AG09319 (cell line): ENCODE measurements at regions not wholly inside any gene's neighbourhood (a gene's known extent, or its start where the extent isn't known, plus 50 kb on each side); places are given as distances from the start of the nearest gene placed in this dataset.
"Not testable (repeated sequence)": the region's sequence is repeated elsewhere in the genome, so short reads cannot be mapped to it uniquely, and the experiment has no call there.

Experiments
- DNase-seq: peaks from one replicate; pipeline ENCODE4 v3.0.0-alpha.2; 2010; ENCODE audit warnings: low read depth; ENCODE audit errors: extremely low read depth
- TF ChIP-seq, protein P1 (sequence below): IDR thresholded peaks from 2 replicates; pipeline ENCODE4 v1.5.1; 2011; ENCODE audit warnings: low read depth, mild to moderate bottlenecking, inconsistent platforms, low read length, moderate library complexity

GRCh38 chr18:46215902-46216723, 111.9 kb downstream of the HAUS1 start:
- DNase-seq, result no peak
- TF ChIP-seq, protein P1, sequence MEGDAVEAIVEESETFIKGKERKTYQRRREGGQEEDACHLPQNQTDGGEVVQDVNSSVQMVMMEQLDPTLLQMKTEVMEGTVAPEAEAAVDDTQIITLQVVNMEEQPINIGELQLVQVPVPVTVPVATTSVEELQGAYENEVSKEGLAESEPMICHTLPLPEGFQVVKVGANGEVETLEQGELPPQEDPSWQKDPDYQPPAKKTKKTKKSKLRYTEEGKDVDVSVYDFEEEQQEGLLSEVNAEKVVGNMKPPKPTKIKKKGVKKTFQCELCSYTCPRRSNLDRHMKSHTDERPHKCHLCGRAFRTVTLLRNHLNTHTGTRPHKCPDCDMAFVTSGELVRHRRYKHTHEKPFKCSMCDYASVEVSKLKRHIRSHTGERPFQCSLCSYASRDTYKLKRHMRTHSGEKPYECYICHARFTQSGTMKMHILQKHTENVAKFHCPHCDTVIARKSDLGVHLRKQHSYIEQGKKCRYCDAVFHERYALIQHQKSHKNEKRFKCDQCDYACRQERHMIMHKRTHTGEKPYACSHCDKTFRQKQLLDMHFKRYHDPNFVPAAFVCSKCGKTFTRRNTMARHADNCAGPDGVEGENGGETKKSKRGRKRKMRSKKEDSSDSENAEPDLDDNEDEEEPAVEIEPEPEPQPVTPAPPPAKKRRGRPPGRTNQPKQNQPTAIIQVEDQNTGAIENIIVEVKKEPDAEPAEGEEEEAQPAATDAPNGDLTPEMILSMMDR, result no peak

- DNase-seq, result peak; percentile 25
- TF ChIP-seq, protein P1, result no peak
These were observed 115.9 kb downstream of the HAUS1 start for GRCh38 chr18:46220116-46220515.

DNA sequence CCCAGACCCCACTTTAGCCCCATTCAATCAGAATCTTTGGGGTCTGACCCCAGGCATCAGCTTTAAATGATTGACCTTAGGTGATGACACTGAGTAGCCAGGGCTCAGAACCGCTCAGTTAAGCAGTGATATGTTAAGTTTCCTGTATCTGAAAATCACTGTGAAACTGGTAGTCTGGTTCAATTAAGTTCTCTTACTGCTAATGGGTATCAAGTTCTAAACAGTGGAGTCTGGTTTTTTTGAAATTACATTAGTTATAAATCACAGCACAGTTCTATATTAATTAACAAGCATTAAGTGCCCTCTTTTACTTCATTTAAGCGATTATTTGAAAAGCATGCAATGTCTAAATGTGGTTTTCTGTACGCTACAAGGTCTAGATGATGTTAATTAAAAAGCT, 117.9 kb downstream of the HAUS1 start:
- TF ChIP-seq, protein P1, result no peak
- no peak for DNase-seq

- TF ChIP-seq, protein P1, result no peak
- no peak for DNase-seq
These were observed 118.7 kb downstream of the HAUS1 start for GRCh38 chr18:46222710-46223360.

GRCh38 chr18:46224181-46224775, 120.1 kb downstream of the HAUS1 start:
- TF ChIP-seq, protein P1, result no peak
- no peak for DNase-seq

DNA sequence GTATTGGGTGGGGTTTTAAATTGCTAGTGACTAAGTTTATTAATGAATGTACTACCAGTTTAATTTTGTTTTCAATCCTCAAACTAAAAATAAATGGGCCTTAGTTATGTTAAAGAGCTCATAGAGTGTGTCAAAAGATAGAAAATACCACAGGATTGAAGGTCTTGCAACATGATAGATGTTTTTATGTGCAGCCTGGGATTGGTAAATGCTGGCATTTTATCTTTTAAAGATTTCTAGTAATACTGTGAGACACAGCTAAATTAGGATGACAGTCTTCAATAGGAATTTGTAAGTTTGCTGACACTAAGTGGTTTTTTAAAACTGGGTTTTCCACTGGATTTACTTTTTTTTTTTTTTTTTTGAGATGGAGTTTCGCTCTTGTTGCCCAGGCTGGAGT, 122.3 kb downstream of the HAUS1 start:
- TF ChIP-seq, protein P1, result no peak
- DNase-seq, result peak; percentile 15

DNA sequence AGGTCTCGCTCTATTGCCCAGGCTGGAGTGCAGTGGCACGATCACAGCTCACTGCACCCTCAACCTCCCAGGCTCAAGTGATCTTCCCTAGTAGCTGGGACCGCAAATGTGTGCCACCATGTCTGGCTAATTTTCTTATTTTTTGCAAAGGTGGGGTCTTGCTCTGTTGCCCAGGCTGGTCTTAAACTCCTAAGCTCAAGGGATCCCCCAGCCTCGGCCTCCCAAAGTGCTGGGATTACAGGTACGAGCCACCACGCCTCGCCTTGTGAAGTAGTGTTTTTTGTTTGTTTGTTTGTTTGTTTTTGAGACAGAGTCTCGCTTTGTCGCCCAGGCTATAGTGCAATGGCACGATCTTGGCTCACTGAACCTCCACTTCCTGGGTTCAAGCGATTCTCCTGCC, 125.5 kb downstream of the HAUS1 start:
- DNase-seq, result not testable (repeated sequence)
